ENCODE measurements at regions not wholly inside any gene's neighbourhood (a gene's known extent, or its start where the extent isn't known, plus 50 kb on each side); places are given as distances from the start of the nearest gene placed in this dataset.

DNA sequence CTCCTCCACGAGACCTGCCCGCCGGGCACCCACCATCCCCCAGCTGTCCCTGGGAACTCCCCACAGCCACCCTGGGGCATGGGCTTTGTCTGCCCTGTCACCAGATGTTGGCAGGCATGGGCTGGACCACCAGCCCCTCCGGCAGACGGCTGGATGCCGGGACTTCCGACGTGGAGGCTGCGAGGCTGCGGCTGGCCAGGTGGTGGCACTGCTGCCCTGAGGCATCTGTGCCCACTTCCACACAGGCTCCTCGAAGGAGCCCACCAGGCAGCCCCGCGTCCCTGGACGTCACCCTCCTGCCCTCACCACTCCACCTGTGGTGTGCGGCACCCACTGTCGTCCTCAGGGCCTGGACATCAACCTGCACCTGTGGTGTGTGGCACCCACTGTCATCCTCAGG, 319.9 kb upstream of the SALL3 start:
- TF ChIP-seq FOXK1 (CRISPR knock-in tag; IDR thresholded peaks at IDR 0.05; ENCODE audit: borderline replicate concordance, low read depth), result no peak
- TF ChIP-seq, protein P1, sequence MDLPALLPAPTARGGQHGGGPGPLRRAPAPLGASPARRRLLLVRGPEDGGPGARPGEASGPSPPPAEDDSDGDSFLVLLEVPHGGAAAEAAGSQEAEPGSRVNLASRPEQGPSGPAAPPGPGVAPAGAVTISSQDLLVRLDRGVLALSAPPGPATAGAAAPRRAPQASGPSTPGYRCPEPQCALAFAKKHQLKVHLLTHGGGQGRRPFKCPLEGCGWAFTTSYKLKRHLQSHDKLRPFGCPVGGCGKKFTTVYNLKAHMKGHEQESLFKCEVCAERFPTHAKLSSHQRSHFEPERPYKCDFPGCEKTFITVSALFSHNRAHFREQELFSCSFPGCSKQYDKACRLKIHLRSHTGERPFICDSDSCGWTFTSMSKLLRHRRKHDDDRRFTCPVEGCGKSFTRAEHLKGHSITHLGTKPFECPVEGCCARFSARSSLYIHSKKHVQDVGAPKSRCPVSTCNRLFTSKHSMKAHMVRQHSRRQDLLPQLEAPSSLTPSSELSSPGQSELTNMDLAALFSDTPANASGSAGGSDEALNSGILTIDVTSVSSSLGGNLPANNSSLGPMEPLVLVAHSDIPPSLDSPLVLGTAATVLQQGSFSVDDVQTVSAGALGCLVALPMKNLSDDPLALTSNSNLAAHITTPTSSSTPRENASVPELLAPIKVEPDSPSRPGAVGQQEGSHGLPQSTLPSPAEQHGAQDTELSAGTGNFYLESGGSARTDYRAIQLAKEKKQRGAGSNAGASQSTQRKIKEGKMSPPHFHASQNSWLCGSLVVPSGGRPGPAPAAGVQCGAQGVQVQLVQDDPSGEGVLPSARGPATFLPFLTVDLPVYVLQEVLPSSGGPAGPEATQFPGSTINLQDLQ (CRISPR knock-in tag; IDR thresholded peaks at IDR 0.05), result no peak
- TF ChIP-seq AGO2 (optimal IDR thresholded peaks at IDR 0.05; ENCODE audit: low read depth, low read length), result no peak
- TF ChIP-seq, protein P2, sequence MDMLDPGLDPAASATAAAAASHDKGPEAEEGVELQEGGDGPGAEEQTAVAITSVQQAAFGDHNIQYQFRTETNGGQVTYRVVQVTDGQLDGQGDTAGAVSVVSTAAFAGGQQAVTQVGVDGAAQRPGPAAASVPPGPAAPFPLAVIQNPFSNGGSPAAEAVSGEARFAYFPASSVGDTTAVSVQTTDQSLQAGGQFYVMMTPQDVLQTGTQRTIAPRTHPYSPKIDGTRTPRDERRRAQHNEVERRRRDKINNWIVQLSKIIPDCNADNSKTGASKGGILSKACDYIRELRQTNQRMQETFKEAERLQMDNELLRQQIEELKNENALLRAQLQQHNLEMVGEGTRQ (IDR thresholded peaks at IDR 0.05; ENCODE audit: low read depth, low read length), result no peak
- TF ChIP-seq, protein P2 (CRISPR knock-in tag; IDR thresholded peaks at IDR 0.05; ENCODE audit: borderline replicate concordance), result no peak
- TF ChIP-seq ZNF24 (IDR thresholded peaks at IDR 0.05), result no peak
- TF ChIP-seq U2AF2 (IDR thresholded peaks at IDR 0.05; ENCODE audit: low read depth, low read length), result no peak
- TF ChIP-seq ZNF121 (CRISPR knock-in tag; IDR thresholded peaks at IDR 0.05), result no peak
- no peak for TF ChIP-seq JUNB (CRISPR knock-in tag; IDR thresholded peaks at IDR 0.05; ENCODE audit: borderline replicate concordance)
- peak; percentile 76 for TF ChIP-seq STAG1 (CRISPR knock-in tag; IDR thresholded peaks at IDR 0.05)
- no peak for TF ChIP-seq YY1 (IDR thresholded peaks at IDR 0.05; ENCODE audit: insufficient read depth, insufficient replicate concordance, low read depth, low read length)
- no peak for TF ChIP-seq EP300 (IDR thresholded peaks at IDR 0.05; ENCODE audit: low read depth in 2 of 2, low read length in 2 of 2)
- no peak for TF ChIP-seq EP300 (CRISPR knock-in tag; IDR thresholded peaks at IDR 0.05; ENCODE audit: borderline replicate concordance)
- TF ChIP-seq ZFP90 (CRISPR knock-in tag; IDR thresholded peaks at IDR 0.05; ENCODE audit: borderline replicate concordance), result no peak
- no peak for TF ChIP-seq ATF2 (CRISPR knock-in tag; IDR thresholded peaks at IDR 0.05)
- TF ChIP-seq SP5 (CRISPR knock-in tag; IDR thresholded peaks at IDR 0.05; ENCODE audit: borderline replicate concordance, low read depth), result no peak

Data from HepG2 (cell line).